SK-N-SH treated with all-trans-retinoic acid at 6 μM for 48 hours (cell line): ENCODE measurements at regions not wholly inside any gene's neighbourhood (a gene's known extent, or its start where the extent isn't known, plus 50 kb on each side); places are given as distances from the start of the nearest gene placed in this dataset.

Experiments used
- ATAC-seq: fragments of 200-7000 bp; cut with Tn5 transposase; 3 replicates; pipeline ENCODE4 v1.9.1; 2020; ENCODE audit warnings: mild to moderate bottlenecking, moderate library complexity
- ARNTL ChIP-seq: fragments of 450-650 bp; formaldehyde crosslinking; IDR thresholded peaks from 2 replicates; pipeline ENCODE4 v1.5.0; 2020; ENCODE audit warnings: low read depth, mild to moderate bottlenecking, moderate library complexity, borderline replicate concordance
- BACH2 ChIP-seq: fragments of 250-450 bp; sonication (Bioruptor Pico); IDR thresholded peaks from 2 replicates; pipeline ENCODE4 v1.9.0; 2021; ENCODE audit warnings: mild to moderate bottlenecking, borderline replicate concordance
- CSDC2 ChIP-seq: fragments of 250-450 bp; sonication (Bioruptor Pico); IDR thresholded peaks from 2 replicates; pipeline ENCODE4 v1.5.0; 2020; ENCODE audit warnings: mild to moderate bottlenecking, moderate library complexity
- ESRRG ChIP-seq: fragments of 250-450 bp; sonication (Bioruptor Pico); IDR thresholded peaks from 2 replicates; pipeline ENCODE4 v1.6.1; 2021; ENCODE audit warnings: mild to moderate bottlenecking
- GLIS3 ChIP-seq: fragments of 250-450 bp; sonication (Bioruptor Pico); IDR thresholded peaks from 2 replicates; pipeline ENCODE4 v1.5.0; 2020; ENCODE audit warnings: mild to moderate bottlenecking, moderate library complexity
- ISL1 ChIP-seq: fragments of 250-450 bp; sonication (Bioruptor Pico); IDR thresholded peaks from 2 replicates; pipeline ENCODE4 v2.1.2; 2022; ENCODE audit warnings: mild to moderate bottlenecking, moderate library complexity
- PPARA ChIP-seq: fragments of 250-450 bp; sonication (Bioruptor Pico); IDR thresholded peaks from 2 replicates; pipeline ENCODE4 v1.5.0; 2020; ENCODE audit warnings: mild to moderate bottlenecking, borderline replicate concordance
- RARB ChIP-seq: fragments of 250-450 bp; sonication (Bioruptor Pico); IDR thresholded peaks from 2 replicates; pipeline ENCODE4 v1.8.0; 2021; ENCODE audit warnings: mild to moderate bottlenecking, moderate library complexity
- SNAI2 ChIP-seq: fragments of 250-450 bp; sonication (Bioruptor Pico); IDR thresholded peaks from 2 replicates; pipeline ENCODE4 v1.5.0; 2020; ENCODE audit warnings: mild to moderate bottlenecking, moderate library complexity
- TCF4 ChIP-seq: fragments of 250-450 bp; sonication (Bioruptor Pico); IDR thresholded peaks from 2 replicates; pipeline ENCODE4 v1.8.0; 2021; ENCODE audit warnings: mild to moderate bottlenecking, moderate library complexity, borderline replicate concordance
- ZFP3 ChIP-seq: fragments of 250-450 bp; sonication (Bioruptor Pico); IDR thresholded peaks from 2 replicates; pipeline ENCODE4 v1.5.0; 2020; ENCODE audit warnings: mild to moderate bottlenecking, moderate library complexity
- ZFP30 ChIP-seq: fragments of 450-650 bp; formaldehyde crosslinking; IDR thresholded peaks from 2 replicates; pipeline ENCODE4 v1.5.0; 2022; ENCODE audit warnings: mild to moderate bottlenecking, moderate library complexity
- ZNF565 ChIP-seq: fragments of 450-650 bp; formaldehyde crosslinking; conservative IDR thresholded peaks from 2 replicates; pipeline ENCODE4 v1.5.0; 2020; ENCODE audit warnings: low read depth, mild to moderate bottlenecking, moderate library complexity
- ZNF8 ChIP-seq: fragments of 450-650 bp; formaldehyde crosslinking; IDR thresholded peaks from 2 replicates; pipeline ENCODE4 v1.5.0; 2020; ENCODE audit warnings: mild to moderate bottlenecking, moderate library complexity
- TF ChIP-seq, protein P1 (sequence below): fragments of 250-450 bp; sonication (Bioruptor Pico); IDR thresholded peaks from 2 replicates; pipeline ENCODE4 v1.8.0; 2020; ENCODE audit warnings: mild to moderate bottlenecking, moderate library complexity, borderline replicate concordance
- TF ChIP-seq, protein P2 (sequence below): fragments of 250-450 bp; sonication (Bioruptor Pico); IDR thresholded peaks from 2 replicates; pipeline ENCODE4 v1.5.0; 2020; ENCODE audit warnings: mild to moderate bottlenecking, moderate library complexity
- TF ChIP-seq, protein P3 (sequence below): fragments of 250-450 bp; sonication (Bioruptor Pico); IDR thresholded peaks from 2 replicates; pipeline ENCODE4 v1.5.1; 2021; ENCODE audit warnings: mild to moderate bottlenecking, moderate library complexity
- TF ChIP-seq, protein P4 (sequence below): fragments of 250-450 bp; sonication (Bioruptor Pico); IDR thresholded peaks from 2 replicates; pipeline ENCODE4 v1.8.0; 2021; ENCODE audit warnings: low read depth, mild to moderate bottlenecking, moderate library complexity, borderline replicate concordance
- TF ChIP-seq, protein P5 (sequence below): fragments of 250-450 bp; sonication (Bioruptor Pico); IDR thresholded peaks from 2 replicates; pipeline ENCODE4 v1.5.1; 2020; ENCODE audit warnings: low read depth, mild to moderate bottlenecking, moderate library complexity

DNA sequence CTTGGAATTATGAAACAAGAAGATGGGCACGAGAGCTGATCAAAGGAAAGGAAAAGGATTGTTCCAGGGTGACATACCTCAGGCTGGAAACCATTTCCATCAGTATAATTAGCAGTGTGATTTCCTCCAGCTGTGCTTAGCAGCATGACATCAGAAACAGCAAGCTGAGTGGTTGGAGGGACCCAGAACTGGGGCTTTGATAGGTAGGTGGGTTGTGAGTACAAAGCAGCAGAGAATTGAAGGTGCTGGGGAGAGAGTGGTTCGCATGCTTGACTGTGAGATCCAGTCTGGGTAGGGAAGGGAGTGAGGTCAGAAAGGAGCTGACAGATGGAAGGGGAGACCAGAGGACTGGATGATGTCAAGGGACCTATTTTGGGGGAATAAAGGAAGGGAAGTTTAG lies 90.4 kb downstream of the CD164 start:
- TF ChIP-seq PPARA (CRISPR knock-in tag): no peak
- TF ChIP-seq ZFP30: no peak
- TF ChIP-seq, protein P1, sequence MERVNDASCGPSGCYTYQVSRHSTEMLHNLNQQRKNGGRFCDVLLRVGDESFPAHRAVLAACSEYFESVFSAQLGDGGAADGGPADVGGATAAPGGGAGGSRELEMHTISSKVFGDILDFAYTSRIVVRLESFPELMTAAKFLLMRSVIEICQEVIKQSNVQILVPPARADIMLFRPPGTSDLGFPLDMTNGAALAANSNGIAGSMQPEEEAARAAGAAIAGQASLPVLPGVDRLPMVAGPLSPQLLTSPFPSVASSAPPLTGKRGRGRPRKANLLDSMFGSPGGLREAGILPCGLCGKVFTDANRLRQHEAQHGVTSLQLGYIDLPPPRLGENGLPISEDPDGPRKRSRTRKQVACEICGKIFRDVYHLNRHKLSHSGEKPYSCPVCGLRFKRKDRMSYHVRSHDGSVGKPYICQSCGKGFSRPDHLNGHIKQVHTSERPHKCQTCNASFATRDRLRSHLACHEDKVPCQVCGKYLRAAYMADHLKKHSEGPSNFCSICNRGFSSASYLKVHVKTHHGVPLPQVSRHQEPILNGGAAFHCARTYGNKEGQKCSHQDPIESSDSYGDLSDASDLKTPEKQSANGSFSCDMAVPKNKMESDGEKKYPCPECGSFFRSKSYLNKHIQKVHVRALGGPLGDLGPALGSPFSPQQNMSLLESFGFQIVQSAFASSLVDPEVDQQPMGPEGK: no peak
- no peak for TF ChIP-seq ISL1 (CRISPR knock-in tag)
- TF ChIP-seq ESRRG: no peak
- no peak for TF ChIP-seq SNAI2 (CRISPR knock-in tag)
- no peak for TF ChIP-seq BACH2 (CRISPR knock-in tag)
- no peak for TF ChIP-seq ARNTL
- TF ChIP-seq, protein P2, sequence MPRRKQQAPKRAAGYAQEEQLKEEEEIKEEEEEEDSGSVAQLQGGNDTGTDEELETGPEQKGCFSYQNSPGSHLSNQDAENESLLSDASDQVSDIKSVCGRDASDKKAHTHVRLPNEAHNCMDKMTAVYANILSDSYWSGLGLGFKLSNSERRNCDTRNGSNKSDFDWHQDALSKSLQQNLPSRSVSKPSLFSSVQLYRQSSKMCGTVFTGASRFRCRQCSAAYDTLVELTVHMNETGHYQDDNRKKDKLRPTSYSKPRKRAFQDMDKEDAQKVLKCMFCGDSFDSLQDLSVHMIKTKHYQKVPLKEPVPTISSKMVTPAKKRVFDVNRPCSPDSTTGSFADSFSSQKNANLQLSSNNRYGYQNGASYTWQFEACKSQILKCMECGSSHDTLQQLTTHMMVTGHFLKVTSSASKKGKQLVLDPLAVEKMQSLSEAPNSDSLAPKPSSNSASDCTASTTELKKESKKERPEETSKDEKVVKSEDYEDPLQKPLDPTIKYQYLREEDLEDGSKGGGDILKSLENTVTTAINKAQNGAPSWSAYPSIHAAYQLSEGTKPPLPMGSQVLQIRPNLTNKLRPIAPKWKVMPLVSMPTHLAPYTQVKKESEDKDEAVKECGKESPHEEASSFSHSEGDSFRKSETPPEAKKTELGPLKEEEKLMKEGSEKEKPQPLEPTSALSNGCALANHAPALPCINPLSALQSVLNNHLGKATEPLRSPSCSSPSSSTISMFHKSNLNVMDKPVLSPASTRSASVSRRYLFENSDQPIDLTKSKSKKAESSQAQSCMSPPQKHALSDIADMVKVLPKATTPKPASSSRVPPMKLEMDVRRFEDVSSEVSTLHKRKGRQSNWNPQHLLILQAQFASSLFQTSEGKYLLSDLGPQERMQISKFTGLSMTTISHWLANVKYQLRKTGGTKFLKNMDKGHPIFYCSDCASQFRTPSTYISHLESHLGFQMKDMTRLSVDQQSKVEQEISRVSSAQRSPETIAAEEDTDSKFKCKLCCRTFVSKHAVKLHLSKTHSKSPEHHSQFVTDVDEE (CRISPR knock-in tag): no peak
- TF ChIP-seq, protein P3, sequence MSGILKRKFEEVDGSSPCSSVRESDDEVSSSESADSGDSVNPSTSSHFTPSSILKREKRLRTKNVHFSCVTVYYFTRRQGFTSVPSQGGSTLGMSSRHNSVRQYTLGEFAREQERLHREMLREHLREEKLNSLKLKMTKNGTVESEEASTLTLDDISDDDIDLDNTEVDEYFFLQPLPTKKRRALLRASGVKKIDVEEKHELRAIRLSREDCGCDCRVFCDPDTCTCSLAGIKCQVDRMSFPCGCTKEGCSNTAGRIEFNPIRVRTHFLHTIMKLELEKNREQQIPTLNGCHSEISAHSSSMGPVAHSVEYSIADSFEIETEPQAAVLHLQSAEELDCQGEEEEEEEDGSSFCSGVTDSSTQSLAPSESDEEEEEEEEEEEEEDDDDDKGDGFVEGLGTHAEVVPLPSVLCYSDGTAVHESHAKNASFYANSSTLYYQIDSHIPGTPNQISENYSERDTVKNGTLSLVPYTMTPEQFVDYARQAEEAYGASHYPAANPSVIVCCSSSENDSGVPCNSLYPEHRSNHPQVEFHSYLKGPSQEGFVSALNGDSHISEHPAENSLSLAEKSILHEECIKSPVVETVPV (CRISPR knock-in tag): no peak
- no peak for TF ChIP-seq ZNF8
- TF ChIP-seq, protein P4, sequence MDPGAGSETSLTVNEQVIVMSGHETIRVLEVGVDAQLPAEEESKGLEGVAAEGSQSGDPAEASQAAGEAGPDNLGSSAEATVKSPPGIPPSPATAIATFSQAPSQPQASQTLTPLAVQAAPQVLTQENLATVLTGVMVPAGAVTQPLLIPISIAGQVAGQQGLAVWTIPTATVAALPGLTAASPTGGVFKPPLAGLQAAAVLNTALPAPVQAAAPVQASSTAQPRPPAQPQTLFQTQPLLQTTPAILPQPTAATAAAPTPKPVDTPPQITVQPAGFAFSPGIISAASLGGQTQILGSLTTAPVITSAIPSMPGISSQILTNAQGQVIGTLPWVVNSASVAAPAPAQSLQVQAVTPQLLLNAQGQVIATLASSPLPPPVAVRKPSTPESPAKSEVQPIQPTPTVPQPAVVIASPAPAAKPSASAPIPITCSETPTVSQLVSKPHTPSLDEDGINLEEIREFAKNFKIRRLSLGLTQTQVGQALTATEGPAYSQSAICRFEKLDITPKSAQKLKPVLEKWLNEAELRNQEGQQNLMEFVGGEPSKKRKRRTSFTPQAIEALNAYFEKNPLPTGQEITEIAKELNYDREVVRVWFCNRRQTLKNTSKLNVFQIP (CRISPR knock-in tag): no peak
- TF ChIP-seq, all 23 proteins: peak for 0
- no peak for ATAC-seq

DNA sequence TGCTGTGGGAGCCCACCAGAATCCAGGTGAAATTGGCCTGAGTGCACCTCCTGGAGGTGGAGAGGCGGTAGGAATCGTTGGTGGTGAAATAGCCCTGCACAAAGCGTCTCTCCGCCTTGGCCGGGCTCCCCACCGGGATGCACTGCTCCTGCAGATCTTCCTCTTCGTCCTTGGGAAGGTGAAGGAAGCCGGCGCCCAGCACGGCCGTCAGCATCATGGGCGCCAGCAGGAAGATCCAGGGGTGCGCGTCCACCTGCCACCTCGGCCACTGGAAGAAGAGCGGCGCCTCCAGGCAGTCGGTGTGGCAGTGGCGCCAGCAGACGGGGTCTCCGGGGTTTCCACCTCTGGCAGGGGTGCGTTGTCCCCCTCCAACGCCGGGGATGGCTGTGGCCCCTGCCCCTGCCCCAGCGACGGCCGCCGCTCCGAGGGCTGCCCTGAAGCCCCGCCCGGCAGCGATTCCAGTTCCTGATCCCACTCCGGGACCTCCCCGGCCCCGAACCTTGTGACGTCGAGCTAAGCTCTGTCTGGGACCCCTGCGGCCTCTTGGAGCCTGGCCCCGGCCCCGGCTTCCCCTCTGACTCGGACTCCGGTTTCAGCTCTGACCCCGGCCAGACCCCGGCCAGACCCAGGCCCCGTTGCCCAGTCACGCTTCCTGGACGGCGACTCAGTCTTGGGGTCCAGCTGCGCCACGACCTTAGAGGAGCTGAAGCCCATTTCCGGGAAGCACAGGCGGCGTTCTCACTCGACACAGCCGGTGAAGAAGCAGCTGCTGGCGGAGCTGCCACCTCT lies 91.9 kb downstream of the CD164 start:
- no peak for ATAC-seq
- TF ChIP-seq ISL1 (CRISPR knock-in tag) (no peak), ZNF8 (no peak), GLIS3 (no peak), RARB (CRISPR knock-in tag) (no peak), ZNF565 (no peak), TCF4 (CRISPR knock-in tag) (no peak), CSDC2 (no peak), ESRRG (no peak), ZFP30 (no peak), ZFP3 (CRISPR knock-in tag) (no peak), SNAI2 (CRISPR knock-in tag) (no peak), ARNTL (no peak), PPARA (CRISPR knock-in tag) (no peak), BACH2 (CRISPR knock-in tag) (no peak)
- TF ChIP-seq, protein P5, sequence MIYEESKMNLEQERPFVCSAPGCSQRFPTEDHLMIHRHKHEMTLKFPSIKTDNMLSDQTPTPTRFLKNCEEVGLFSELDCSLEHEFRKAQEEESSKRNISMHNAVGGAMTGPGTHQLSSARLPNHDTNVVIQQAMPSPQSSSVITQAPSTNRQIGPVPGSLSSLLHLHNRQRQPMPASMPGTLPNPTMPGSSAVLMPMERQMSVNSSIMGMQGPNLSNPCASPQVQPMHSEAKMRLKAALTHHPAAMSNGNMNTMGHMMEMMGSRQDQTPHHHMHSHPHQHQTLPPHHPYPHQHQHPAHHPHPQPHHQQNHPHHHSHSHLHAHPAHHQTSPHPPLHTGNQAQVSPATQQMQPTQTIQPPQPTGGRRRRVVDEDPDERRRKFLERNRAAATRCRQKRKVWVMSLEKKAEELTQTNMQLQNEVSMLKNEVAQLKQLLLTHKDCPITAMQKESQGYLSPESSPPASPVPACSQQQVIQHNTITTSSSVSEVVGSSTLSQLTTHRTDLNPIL (CRISPR knock-in tag): no peak
- TF ChIP-seq, protein P1: no peak
- TF ChIP-seq, protein P4 (CRISPR knock-in tag): no peak
